H1 (cell line): ENCODE measurements at regions not wholly inside any gene's neighbourhood (a gene's known extent, or its start where the extent isn't known, plus 50 kb on each side); places are given as distances from the start of the nearest gene placed in this dataset.

ENCODE experiments used
- CTCF ChIA-PET: fragments of 300-600 bp; sonication (Branson Sonifier 250); formaldehyde crosslinking; loops from one replicate; lab custom pipeline; 2021; ENCODE audit not compliant: partially characterized antibody; lab: Charles Lee
- POLR2A ChIA-PET: fragments of 300-600 bp; sonication (Branson Sonifier 250); formaldehyde crosslinking; loops from one replicate; lab custom pipeline; 2021; ENCODE audit warnings: inconsistent platforms; ENCODE audit not compliant: partially characterized antibody; lab: Charles Lee
- DNase-seq, 2 experiments: peaks; one replicate each; pipeline versions ENCODE4 v3.0.0 to v3.0.0-alpha.2; 2010 to 2022; ENCODE audit warnings: low spot score in 2 of 2, low read depth in 1 of 2, mixed read lengths in 1 of 2
- FAIRE-seq: peaks from 2 replicates; lab custom pipeline; 2011; peaks lifted over from hg19 to GRCh38; lab: Jason Lieb, UNC
- H2AFZ ChIP-seq: 2 replicates; pipeline ENCODE4 v1.8.1; 2012; ENCODE audit warnings: low read length, inconsistent platforms
- H2AK5ac ChIP-seq: 2 replicates; pipeline ENCODE4 v1.6.1; 2013; ENCODE audit warnings: low read depth, low read length
- H2BK120ac ChIP-seq: replicated peaks from 2 replicates; pipeline ENCODE3; 2013; ENCODE audit warnings: low read depth, low read length, inconsistent platforms
- H2BK12ac ChIP-seq: 2 replicates; pipeline ENCODE4 v1.6.1; 2013; ENCODE audit warnings: low read depth, low read length
- H2BK15ac ChIP-seq: 2 replicates; pipeline ENCODE4 v1.6.1; 2013; ENCODE audit warnings: low read length
- H2BK20ac ChIP-seq: 2 replicates; pipeline ENCODE4 v1.6.1; 2013; ENCODE audit warnings: low read length
- H2BK5ac ChIP-seq: 2 replicates; pipeline ENCODE4 v1.6.1; 2013; ENCODE audit warnings: low read depth, low read length
- H3K14ac ChIP-seq: 2 replicates; pipeline ENCODE4 v1.6.1; 2013; ENCODE audit warnings: inconsistent platforms; ENCODE audit not compliant: insufficient read length
- H3K18ac ChIP-seq: 2 replicates; pipeline ENCODE4 v1.6.1; 2013; ENCODE audit warnings: low read length; ENCODE audit errors: extremely low read depth
- H3K23ac ChIP-seq: 2 replicates; pipeline ENCODE4 v1.6.1; 2013; ENCODE audit warnings: inconsistent platforms; ENCODE audit not compliant: insufficient read length
- H3K23me2 ChIP-seq: 2 replicates; pipeline ENCODE4 v1.6.1; 2013; ENCODE audit warnings: low read depth, low read length
- H3K27ac ChIP-seq: 2 replicates; pipeline ENCODE4 v1.6.1; 2011; ENCODE audit warnings: low read depth, low read length, inconsistent platforms
- H3K27me3 ChIP-seq, 4 experiments: replicated peaks in 1 of 4; 1 replicate in 1 of 4; 2 replicates in 3 of 4; pipeline versions ENCODE4 v1.6.1 to v1.8.1; 2011 to 2013; ENCODE audit warnings: low read length in 3 of 4, mild to moderate bottlenecking in 3 of 4, inconsistent platforms in 2 of 4, mixed read lengths in 2 of 4, moderate library complexity in 1 of 4; ENCODE audit not compliant: control insufficient read depth in 3 of 4, insufficient read depth in 3 of 4; ENCODE audit errors: extremely low read depth in 1 of 4
- H3K36me3 ChIP-seq, 4 experiments: 2 replicates each; pipeline versions ENCODE4 v1.6.1 to v1.8.1; 2011 to 2013; ENCODE audit warnings: mild to moderate bottlenecking in 4 of 4, low read length in 3 of 4, moderate library complexity in 2 of 4, control low read depth in 1 of 4, inconsistent platforms in 1 of 4; ENCODE audit not compliant: insufficient read depth in 4 of 4, control insufficient read depth in 2 of 4
- H3K4ac ChIP-seq: replicated peaks from 2 replicates; pipeline ENCODE3; 2013; ENCODE audit warnings: low read length, low read depth, mixed read lengths, inconsistent platforms; ENCODE audit not compliant: insufficient read length
- H3K4me1 ChIP-seq, 4 experiments: replicated peaks in 1 of 4; 1 replicate in 1 of 4; 2 replicates in 3 of 4; pipeline versions ENCODE4 v1.6.1 to v1.8.1; 2011 to 2013; ENCODE audit warnings: low read length in 3 of 4, inconsistent platforms in 2 of 4, mixed read lengths in 1 of 4; ENCODE audit not compliant: insufficient read depth in 4 of 4, control insufficient read depth in 3 of 4
- H3K4me2 ChIP-seq, 2 experiments: 2 replicates each; pipeline versions ENCODE4 v1.6.1 to v1.8.1; 2011 to 2013; ENCODE audit warnings: low read depth in 2 of 2, low read length in 2 of 2, control low read depth in 1 of 2, inconsistent platforms in 1 of 2, mild to moderate bottlenecking in 1 of 2; ENCODE audit not compliant: insufficient read depth in 1 of 2
- H3K4me3 ChIP-seq, 4 experiments: fragments of 200-600, 300-600 bp in 1 of 4; sonication (generic), shearing (Covaris generic), sonication (Bioruptor Twin) in 1 of 4; 2 replicates each; pipeline versions ENCODE4 v1.5.1 to v1.8.1; 2011 to 2016; ENCODE audit warnings: low read length in 4 of 4, low read depth in 3 of 4, control low read depth in 2 of 4, inconsistent platforms in 2 of 4, mild to moderate bottlenecking in 2 of 4, mixed read lengths in 1 of 4, moderate library complexity in 1 of 4; ENCODE audit not compliant: insufficient read depth in 2 of 4; ENCODE audit errors: extremely low read depth in 1 of 4
- H3K56ac ChIP-seq: replicated peaks from 2 replicates; pipeline ENCODE3; 2013; ENCODE audit warnings: low read depth, mild to moderate bottlenecking, mixed read lengths, low read length, inconsistent platforms; ENCODE audit not compliant: insufficient read length
- H3K79me1 ChIP-seq: 2 replicates; pipeline ENCODE4 v1.6.1; 2013; ENCODE audit warnings: low read depth, low read length, control low read depth
- H3K79me2 ChIP-seq, 2 experiments: 2 replicates each; pipeline versions ENCODE4 v1.6.1 to v1.8.1; 2012 to 2013; ENCODE audit warnings: low read length in 2 of 2, mild to moderate bottlenecking in 2 of 2, inconsistent platforms in 1 of 2; ENCODE audit not compliant: insufficient read depth in 2 of 2, control insufficient read depth in 1 of 2
- H3K9ac ChIP-seq, 4 experiments: replicated peaks in 1 of 4; 1 replicate in 1 of 4; 2 replicates in 3 of 4; pipeline versions ENCODE4 v1.6.1 to v1.8.1; 2011 to 2013; ENCODE audit warnings: low read depth in 3 of 4, low read length in 3 of 4, control low read depth in 2 of 4, mild to moderate bottlenecking in 2 of 4, moderate library complexity in 2 of 4, inconsistent platforms in 1 of 4; ENCODE audit errors: extremely low read depth in 1 of 4
- H3K9me3 ChIP-seq, 2 experiments: 2 replicates each; pipeline versions ENCODE4 v1.6.1 to v1.8.1; 2012 to 2013; ENCODE audit warnings: mild to moderate bottlenecking in 2 of 2, moderate library complexity in 2 of 2, control low read depth in 1 of 2, inconsistent platforms in 1 of 2, low read depth in 1 of 2, low read length in 1 of 2, mixed read lengths in 1 of 2; ENCODE audit not compliant: insufficient read depth in 2 of 2
- H4K20me1 ChIP-seq, 2 experiments: replicated peaks in 1 of 2; 2 replicates each; pipeline versions ENCODE3 to v1.8.1; 2011 to 2013; ENCODE audit warnings: inconsistent platforms in 2 of 2, low read length in 2 of 2, mild to moderate bottlenecking in 1 of 2; ENCODE audit not compliant: insufficient read depth in 2 of 2, control insufficient read depth in 1 of 2
- H4K5ac ChIP-seq: 2 replicates; pipeline ENCODE4 v1.6.1; 2013; ENCODE audit warnings: low read length, low read depth, mixed read lengths, inconsistent platforms; ENCODE audit not compliant: insufficient read length
- H4K8ac ChIP-seq: 2 replicates; pipeline ENCODE4 v1.8.0; 2013; ENCODE audit warnings: mild to moderate bottlenecking, moderate library complexity, low read length, inconsistent platforms; ENCODE audit not compliant: insufficient read depth; ENCODE audit errors: extremely low read depth
- H4K91ac ChIP-seq: replicated peaks from 2 replicates; pipeline ENCODE3; 2013; ENCODE audit warnings: low read length, mixed read lengths, inconsistent platforms; ENCODE audit not compliant: insufficient read length
- CREB1 ChIP-seq: IDR thresholded peaks from 2 replicates; pipeline ENCODE4 v1.6.1; 2012; ENCODE audit warnings: inconsistent platforms
- CTBP2 ChIP-seq: IDR thresholded peaks from 2 replicates; pipeline ENCODE4 v1.7.0; 2011; ENCODE audit warnings: borderline replicate concordance, mild to moderate bottlenecking, moderate library complexity, mixed read lengths, low read length; ENCODE audit not compliant: insufficient read depth, insufficient read length
- FOSL1 ChIP-seq: IDR thresholded peaks from 2 replicates; pipeline ENCODE4 v1.6.1; 2011; ENCODE audit warnings: mild to moderate bottlenecking, low read depth, low read length, moderate library complexity; ENCODE audit not compliant: insufficient read depth
- HDAC6 ChIP-seq: IDR thresholded peaks from one replicate; pipeline ENCODE4 v1.7.1; 2012; ENCODE audit warnings: low read depth, mild to moderate bottlenecking, inconsistent platforms, low read length, moderate library complexity
- POLR2AphosphoS5 ChIP-seq: IDR thresholded peaks from 2 replicates; pipeline ENCODE4 v1.6.1; 2011; ENCODE audit warnings: low read depth, low read length
- POU5F1 ChIP-seq: IDR thresholded peaks from 2 replicates; pipeline ENCODE4 v1.6.1; 2011; ENCODE audit warnings: low read depth, mild to moderate bottlenecking, low read length, moderate library complexity
- RBBP5 ChIP-seq: IDR thresholded peaks from 2 replicates; pipeline ENCODE4 v1.7.1; 2012; ENCODE audit warnings: low read depth, mild to moderate bottlenecking, inconsistent platforms, low read length, moderate library complexity, borderline replicate concordance
- RNF2 ChIP-seq: fragments of 200-900, 300-1000 bp; sonication (generic); IDR thresholded peaks from 2 replicates; pipeline ENCODE4 v1.7.1; 2016; ENCODE audit warnings: borderline replicate concordance, low read depth, mild to moderate bottlenecking, antibody characterized with exemption, low read length; ENCODE audit not compliant: poor library complexity, severe bottlenecking; ENCODE audit errors: missing control alignments
- SP2 ChIP-seq: IDR thresholded peaks from 2 replicates; pipeline ENCODE4 v1.6.1; 2012; ENCODE audit warnings: mild to moderate bottlenecking, low read length, inconsistent platforms
- TBP ChIP-seq: IDR thresholded peaks from 2 replicates; pipeline ENCODE4 v1.6.1; 2011; ENCODE audit warnings: low read depth, low read length, improper control_type of control experiment
- TEAD4 ChIP-seq: IDR thresholded peaks from 2 replicates; pipeline ENCODE4 v1.6.1; 2012; ENCODE audit warnings: low read depth, low read length, inconsistent platforms, mixed read lengths
- USF2 ChIP-seq: IDR thresholded peaks from 2 replicates; pipeline ENCODE4 v1.6.1; 2011; ENCODE audit warnings: low read length, improper control_type of control experiment
- WGBS, 2 experiments: shearing (Covaris generic) in 1 of 2; methylation state at CpG; one replicate each; pipeline versions ENCODE4 v1.1.6 to v1.1.7; 2013 to 2015; ENCODE audit warnings: low lambda C conversion rate in 2 of 2, mixed read lengths in 2 of 2, inconsistent platforms in 1 of 2, low coverage in 1 of 2, missing lambda C conversion rate in 1 of 2; ENCODE audit not compliant: insufficient replicate concordance in 2 of 2, insufficient coverage in 1 of 2, insufficient read length in 1 of 2; ENCODE audit errors: extremely low coverage in 1 of 2, missing lambda C conversion rate in 1 of 2; 5-methylcytosine and 5-hydroxymethylcytosine counted together

- Histone ChIP-seq H2AFZ (no peak overlapping the region), H3K4me1 (peaks cover 2 to 9% (median 5%) of the 10 kb centered on the region in 4 experiments; a peak in 5 of 7 replicates), H3K9ac (peak overlapping the region in 2 of 4 experiments; percentile 1 to 27; a peak in 4 of 7 replicates), H3K18ac (peak overlapping the region; percentile 33; the same call in 1 of the 2 replicates), H2BK15ac (peak overlapping the region; percentile 99), H3K23ac (peak overlapping the region; percentile 93), H3K79me1 (no peaks in the 10 kb centered on the region), H3K56ac (no peak overlapping the region), H3K4me2 (peak overlapping the region in 1 of 2 experiments; percentile 54; a peak in 2 of 4 replicates), H4K5ac (peak overlapping the region; percentile 52), H4K91ac (peak overlapping the region; percentile 100), H3K4me3 (no peak overlapping the region), H2BK5ac (peak overlapping the region; percentile 92), H3K27me3 (no peaks in the 10 kb centered on the region), H3K9me3 (peaks cover 6 to 19% of the 10 kb centered on the region in 2 experiments; a peak in 2 of 4 replicates), H2BK120ac (peak overlapping the region; percentile 84), H3K14ac (peak overlapping the region; percentile 37), H4K8ac (no peak overlapping the region), H3K4ac (peak overlapping the region; percentile 55), H3K23me2 (no peaks in the 10 kb centered on the region), H3K27ac (peak overlapping the region; percentile 14; the same call in 1 of the 2 replicates), H4K20me1 (peaks cover 0 to 3% of the 10 kb centered on the region in 2 experiments), H3K79me2 (no peaks in the 10 kb centered on the region)
- WGBS, 2 experiments, result 92% methylated on average over 15 of the region's 15 CpGs; no CpG with 5 or more reads in 1 of the 2 experiments
- no peak for DNase-seq
- POLR2A ChIA-PET, result no interaction called here
- no peak for TF ChIP-seq HDAC6
- no peak for TF ChIP-seq POU5F1
- no peak for TF ChIP-seq RBBP5
- no peak for TF ChIP-seq CTBP2
- no peak for TF ChIP-seq POLR2AphosphoS5
- no peak for TF ChIP-seq TBP
- TF ChIP-seq CREB1, result no peak
- TF ChIP-seq USF2, result no peak
- no peak for TF ChIP-seq SP2
- TF ChIP-seq FOSL1, result no peak
- no peak for TF ChIP-seq RNF2
- no peak for TF ChIP-seq TEAD4
- TF ChIP-seq, all 59 proteins: peak for 0
- Histone ChIP-seq H2BK20ac (peak overlapping the region; percentile 36), H2AK5ac (peak overlapping the region; percentile 100), H2BK12ac (peak overlapping the region; percentile 100), H3K36me3 (no peaks in the 10 kb centered on the region; a peak in 1 of 8 replicates)
- FAIRE-seq, result no peak
- CTCF ChIA-PET, result interaction anchor here (1.4 kb wide), 1 partner anchor 17 kb away, joined by 4 read pairs; no protein-coding TSS in a partner anchor
Observed at GRCh38 chr6:168926306-168926705, 327.3 kb downstream of the THBS2 start.
